HG03460 (cell line): ENCODE measurements at regions not wholly inside any gene's neighbourhood (a gene's known extent, or its start where the extent isn't known, plus 50 kb on each side); places are given as distances from the start of the nearest gene placed in this dataset.

Experiments
- ATAC-seq: cut with Tn5 transposase; IDR thresholded peaks from one replicate; pipeline ENCODE4 v1.9.1; 2021; ENCODE audit not compliant: unreplicated experiment

DNA sequence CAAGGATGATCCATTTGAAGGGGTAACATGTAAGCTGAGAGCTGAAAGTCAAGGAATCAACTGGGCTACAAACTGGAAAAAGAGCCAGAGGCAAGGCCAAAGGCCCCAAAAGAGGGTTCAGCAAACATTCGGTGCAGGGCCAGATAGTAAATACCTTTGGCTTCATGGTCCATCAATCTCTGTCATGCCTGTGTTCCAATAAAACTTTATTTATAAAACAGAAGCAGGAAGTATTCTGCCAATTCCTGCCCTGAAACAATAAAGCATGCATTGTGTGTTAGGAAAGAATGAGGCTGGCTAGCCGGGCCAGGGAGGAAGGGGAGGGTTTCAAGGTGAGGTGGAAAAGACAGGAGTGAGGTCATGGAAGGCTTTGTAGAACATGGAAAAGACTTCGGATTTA lies 107.1 kb downstream of the LBH start:
- no peak for ATAC-seq

- no peak for ATAC-seq
These were observed 107.7 kb downstream of the LBH start for GRCh38 chr2:30339071-30339470.

DNA sequence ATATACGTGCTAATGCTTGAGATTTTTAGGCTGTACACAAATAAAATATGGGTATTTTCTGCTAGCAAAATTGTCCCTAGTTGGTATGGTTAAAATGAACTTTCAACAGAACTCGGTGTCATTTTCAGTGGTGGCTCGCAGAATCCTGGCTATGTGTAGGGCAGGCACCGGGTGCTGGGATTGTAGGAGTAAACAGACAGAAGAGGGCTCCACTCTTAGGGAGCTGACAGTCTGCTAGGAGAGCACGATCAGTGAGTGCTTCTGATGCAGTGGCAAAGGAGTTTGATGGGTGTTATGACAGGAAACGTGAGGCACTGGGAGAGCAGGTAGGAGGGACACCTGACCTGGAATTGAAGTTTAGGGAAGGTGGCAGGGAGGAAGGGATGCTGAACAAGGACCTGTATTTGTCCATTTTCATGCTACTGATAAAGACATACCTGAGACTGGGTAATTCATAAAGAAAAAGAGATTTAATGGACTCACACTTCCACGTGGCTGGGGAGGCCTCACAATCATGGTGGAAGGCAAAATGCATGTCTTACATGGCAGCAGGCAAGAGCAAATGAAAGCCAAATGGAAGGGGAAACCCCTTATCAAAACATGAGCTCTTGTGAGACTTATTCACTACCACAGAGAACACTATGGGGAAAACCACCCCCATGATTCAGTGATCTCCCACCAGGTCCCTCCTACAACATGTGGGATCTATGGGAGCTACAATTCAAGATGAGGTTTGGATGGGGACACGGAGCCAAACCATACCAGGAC lies 105.4 kb upstream of the LCLAT1 start:
- ATAC-seq = no peak

DNA sequence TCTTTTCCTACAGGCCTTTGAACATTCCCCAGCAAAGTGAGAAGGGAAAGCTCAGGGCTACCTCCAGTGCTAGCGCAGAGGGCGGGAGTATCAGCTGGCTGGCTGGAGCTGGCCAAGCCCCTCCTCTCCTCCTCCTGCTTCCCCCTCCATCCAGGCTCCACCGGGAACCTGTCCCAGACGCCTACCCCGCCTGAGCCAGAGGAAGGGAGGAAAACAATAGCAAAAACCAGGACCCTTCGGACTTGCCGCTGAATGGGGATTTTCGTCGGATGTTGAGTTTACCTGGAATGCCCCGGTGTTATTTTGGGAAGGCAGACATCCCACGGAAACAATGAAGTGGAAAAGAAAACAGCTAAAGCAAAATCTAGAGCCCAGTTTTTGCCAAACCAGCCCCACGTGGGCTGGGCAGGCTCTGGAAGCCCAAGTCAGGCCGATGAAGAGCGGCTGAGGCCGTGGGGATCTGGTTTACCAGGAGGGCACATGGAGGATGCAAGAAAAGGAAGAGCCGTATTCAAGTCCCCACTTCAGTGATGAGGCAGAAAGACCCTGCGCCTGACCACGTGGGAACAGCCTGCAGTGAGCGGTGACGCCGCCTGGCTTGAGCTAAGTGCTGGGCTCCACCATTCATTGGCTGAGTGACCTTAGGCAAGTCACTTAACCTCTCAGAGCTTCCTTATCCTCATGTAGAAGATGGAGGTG lies 100.4 kb upstream of the LCLAT1 start:
- no peak for ATAC-seq

GRCh38 chr2:30348825-30349224 lies 98.2 kb upstream of the LCLAT1 start:
- no peak for ATAC-seq

GRCh38 chr2:30349691-30350090 lies 97.4 kb upstream of the LCLAT1 start:
- no peak for ATAC-seq

- ATAC-seq = no peak
These were observed 95.9 kb upstream of the LCLAT1 start for GRCh38 chr2:30351116-30351515.

- ATAC-seq = no peak
These were observed 95.1 kb upstream of the LCLAT1 start for GRCh38 chr2:30351949-30352348.

GRCh38 chr2:30354150-30354549 lies 92.9 kb upstream of the LCLAT1 start:
- ATAC-seq = no peak

DNA sequence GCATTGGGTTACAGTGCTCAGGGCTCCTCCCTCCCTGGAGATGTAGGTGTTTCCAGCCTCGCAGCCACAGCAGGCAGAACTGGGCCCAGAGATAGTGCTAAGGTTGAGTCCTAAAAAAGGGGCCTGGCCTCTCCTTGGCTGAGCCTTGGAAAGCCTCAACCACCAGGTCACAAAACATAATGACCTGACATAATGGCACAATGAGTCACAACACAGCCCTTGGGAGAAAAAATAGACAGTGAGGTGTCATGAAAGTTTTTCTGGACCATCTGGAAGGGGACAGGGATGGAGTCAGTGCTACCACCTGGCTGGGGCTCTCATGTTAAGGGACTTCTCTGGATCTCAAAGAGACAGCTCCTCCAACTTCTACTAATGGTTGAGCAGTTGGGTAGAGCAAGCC lies 92.4 kb upstream of the LCLAT1 start:
- ATAC-seq = no peak

- ATAC-seq = no peak
These were observed 91.7 kb upstream of the LCLAT1 start for GRCh38 chr2:30355306-30355705.

DNA sequence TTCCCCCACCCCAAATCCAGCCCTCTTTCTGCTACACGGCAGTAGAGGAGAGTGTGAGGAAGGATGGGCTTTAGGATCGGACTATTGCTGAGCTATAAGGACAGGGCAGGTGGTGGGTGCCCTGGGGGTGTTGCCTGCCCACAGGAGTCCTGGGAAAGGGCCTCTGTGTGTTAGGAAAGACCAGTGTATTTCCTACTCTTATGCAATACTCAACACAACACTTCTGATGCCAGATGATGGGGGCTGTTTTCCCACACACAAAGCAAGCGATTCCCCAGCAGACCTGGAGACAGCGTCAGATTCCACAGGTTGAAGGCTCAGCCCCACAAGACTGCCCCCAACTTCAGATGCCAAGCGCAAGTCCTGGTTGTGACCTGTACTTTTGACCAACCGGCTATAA lies 91.0 kb upstream of the LCLAT1 start:
- ATAC-seq = no peak

- ATAC-seq = no peak
These were observed 90.3 kb upstream of the LCLAT1 start for GRCh38 chr2:30356776-30357175.

DNA sequence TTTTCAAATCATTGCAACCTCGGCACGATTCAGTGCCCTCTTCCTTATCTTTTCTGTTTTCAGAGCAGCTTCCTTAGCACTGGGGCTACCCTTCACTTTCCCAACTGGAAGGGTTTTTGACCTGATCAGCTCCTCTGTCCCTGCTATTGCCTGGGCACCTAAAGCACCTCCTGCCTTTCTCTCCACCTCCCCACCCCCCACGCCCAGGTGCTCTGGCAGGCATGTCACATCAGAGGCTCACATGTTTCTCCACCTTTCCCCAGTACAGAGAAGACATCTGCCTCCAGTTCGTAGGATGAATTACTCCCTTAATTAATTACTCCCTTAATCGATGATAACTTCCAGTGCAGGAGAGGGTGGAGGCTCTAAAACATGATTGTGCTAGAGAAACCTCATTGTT lies 88.7 kb upstream of the LCLAT1 start:
- ATAC-seq = no peak

GRCh38 chr2:30358842-30359241 lies 88.2 kb upstream of the LCLAT1 start:
- ATAC-seq = no peak

- ATAC-seq = no peak
These were observed 87.3 kb upstream of the LCLAT1 start for GRCh38 chr2:30359644-30360167.

- no peak for ATAC-seq
These were observed 85.2 kb upstream of the LCLAT1 start for GRCh38 chr2:30361751-30362394.

DNA sequence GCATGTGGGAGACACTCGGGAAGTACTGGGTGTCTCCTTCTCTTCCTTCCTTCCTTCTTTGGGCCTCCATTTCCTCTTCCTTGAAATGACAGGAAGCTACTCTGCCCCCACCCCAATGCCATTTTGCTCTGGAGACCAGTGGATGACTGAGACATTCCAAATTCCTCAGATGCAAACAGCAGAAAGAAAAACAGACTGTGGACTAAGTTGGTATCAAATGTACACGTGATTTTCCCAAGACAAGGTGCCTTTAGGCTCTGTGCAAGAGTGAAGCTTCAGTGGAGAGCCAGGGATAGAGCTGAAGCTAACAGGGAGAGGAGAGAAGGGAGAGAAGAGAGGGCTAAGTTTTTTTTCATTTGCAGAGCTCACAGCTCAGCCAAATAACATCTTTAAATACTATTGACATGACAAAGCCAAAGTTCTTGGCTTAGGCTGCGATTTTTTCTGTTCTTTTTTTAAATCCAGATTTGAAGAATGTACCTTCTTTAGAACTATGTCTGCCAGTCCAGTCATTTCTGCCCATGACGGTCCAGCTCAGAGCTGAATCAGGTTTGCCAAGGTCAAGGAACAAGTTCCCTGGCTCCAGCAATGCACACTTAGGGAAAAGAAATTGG lies 84.5 kb upstream of the LCLAT1 start:
- no peak for ATAC-seq

- no peak for ATAC-seq
These were observed 83.6 kb upstream of the LCLAT1 start for GRCh38 chr2:30363406-30363805.

DNA sequence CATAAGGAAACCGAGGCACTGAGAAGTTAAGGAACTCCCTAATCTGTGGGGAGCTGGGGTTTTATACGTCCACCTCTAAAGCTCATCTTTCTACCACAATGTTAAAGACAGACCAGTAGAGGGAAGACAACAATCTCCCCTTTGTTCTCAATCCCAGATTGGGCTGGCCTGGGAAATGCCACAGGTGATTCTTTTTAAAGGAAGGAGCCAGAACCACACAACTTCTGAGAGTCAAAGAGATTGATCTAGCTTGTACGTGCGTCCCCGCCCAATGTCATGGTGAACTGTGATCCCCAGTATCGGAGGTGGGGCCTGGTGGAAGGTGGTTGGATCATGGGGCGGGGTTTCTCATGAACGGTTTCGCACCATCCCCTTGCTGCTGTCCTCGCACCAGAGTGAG lies 81.8 kb upstream of the LCLAT1 start:
- no peak for ATAC-seq

GRCh38 chr2:30366199-30366691 lies 80.8 kb upstream of the LCLAT1 start:
- ATAC-seq = no peak
